ENCODE measurements at regions not wholly inside any gene's neighbourhood (a gene's known extent, or its start where the extent isn't known, plus 50 kb on each side); places are given as distances from the start of the nearest gene placed in this dataset.

DNA sequence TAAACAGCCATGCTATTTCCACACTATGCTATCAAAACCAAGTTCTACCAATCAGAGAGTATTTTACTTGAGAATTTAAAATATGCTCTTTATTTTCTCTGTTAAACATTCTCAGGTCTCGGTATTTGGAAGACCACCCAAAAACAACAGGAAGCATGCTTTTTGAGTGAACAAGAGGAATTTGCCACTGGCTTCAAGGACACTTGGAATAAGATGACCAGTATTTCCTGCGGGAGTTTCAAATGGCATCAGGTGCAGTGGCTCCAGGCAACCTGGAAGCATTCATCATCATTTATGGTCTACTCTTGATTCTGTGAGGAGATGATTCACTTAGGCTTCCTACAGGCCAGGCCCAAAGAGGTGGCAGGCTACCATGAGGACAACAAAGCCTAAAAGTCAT, 305.7 kb upstream of the ATP11B start:
- Histone ChIP-seq H3K36me3 (ENCODE audit: control insufficient read depth, insufficient read depth, low read length) (no peaks in the 10 kb centered on the region), H3K79me1 (ENCODE audit: low read depth in 1 of 2, low read length in 2 of 2) (no peaks in the 10 kb centered on the region), H3K9me3 (ENCODE audit: control insufficient read depth, insufficient read depth, low read length) (peaks cover 6% of the 10 kb centered on the region), H3K18ac (ENCODE audit: low read depth, low read length) (no peak overlapping the region), H3K4me1 (ENCODE audit: control insufficient read depth, insufficient read depth, low read length) (no peaks in the 10 kb centered on the region), H4K5ac (ENCODE audit: low read depth, low read length) (no peak overlapping the region), H2BK15ac (ENCODE audit: low read depth, low read length) (no peak overlapping the region), H3K27me3 (ENCODE audit: control insufficient read depth, insufficient read depth, low read length) (no peaks in the 10 kb centered on the region), H2BK120ac (ENCODE audit: low read depth, low read length) (no peak overlapping the region), H3K14ac (replicated peaks; ENCODE audit: low read depth, low read length) (no peak overlapping the region), H4K8ac (ENCODE audit: low read depth in 2 of 2, low read length in 2 of 2) (no peak overlapping the region), H2AK9ac (replicated peaks; ENCODE audit: low read depth, low read length, poor library complexity) (no peak overlapping the region), H3K4me3 (ENCODE audit: insufficient read depth, low read depth, low read length) (no peak overlapping the region), H3K9ac (ENCODE audit: low read depth, low read length) (no peak overlapping the region), H4K91ac (ENCODE audit: insufficient read depth, low read depth, low read length) (no peak overlapping the region), H3K9me1 (ENCODE audit: insufficient read depth, low read length) (no peaks in the 10 kb centered on the region), H2AFZ (replicated peaks; ENCODE audit: low read length, poor library complexity) (no peak overlapping the region), H3K4ac (ENCODE audit: low read depth, low read length) (no peak overlapping the region), H3K4me2 (ENCODE audit: low read depth, low read length) (no peak overlapping the region), H4K20me1 (ENCODE audit: insufficient read depth, low read length) (no peaks in the 10 kb centered on the region), H2BK20ac (ENCODE audit: low read depth, low read length) (no peak overlapping the region), H2BK5ac (ENCODE audit: low read depth, low read length, poor library complexity, severe bottlenecking) (no peak overlapping the region), H2AK5ac (ENCODE audit: low read depth, low read length) (no peak overlapping the region), H3K27ac (ENCODE audit: insufficient read depth, low read length) (no peak overlapping the region), H3K56ac (ENCODE audit: extremely low read depth, insufficient read depth, low read length) (no peak overlapping the region), H3K23ac (ENCODE audit: low read depth, low read length) (no peak overlapping the region)
- TF ChIP-seq RAD21 (IDR thresholded peaks at IDR 0.05; ENCODE audit: low read length) (no peak), RFX5 (IDR thresholded peaks at IDR 0.05; ENCODE audit: low read depth, low read length) (no peak), MAZ (IDR thresholded peaks at IDR 0.05; ENCODE audit: borderline replicate concordance, low read depth, low read length) (no peak), CEBPB (IDR thresholded peaks at IDR 0.05; ENCODE audit: low read depth, low read length) (no peak), BHLHE40 (IDR thresholded peaks at IDR 0.05; ENCODE audit: low read depth, low read length) (no peak), CHD1 (IDR thresholded peaks at IDR 0.05; ENCODE audit: low read depth, low read length) (no peak), RCOR1 (IDR thresholded peaks at IDR 0.05; ENCODE audit: insufficient replicate concordance, low read length) (no peak), POLR2A (IDR thresholded peaks at IDR 0.05; ENCODE audit: low read depth, low read length) (no peak), NFE2L2 (IDR thresholded peaks at IDR 0.05; ENCODE audit: low read depth, low read length) (no peak), MXI1 (IDR thresholded peaks at IDR 0.05; ENCODE audit: borderline replicate concordance, low read depth, low read length) (no peak), SMC3 (IDR thresholded peaks at IDR 0.05; ENCODE audit: low read depth, low read length) (no peak), FOS (IDR thresholded peaks at IDR 0.05; ENCODE audit: low read depth, low read length) (no peak), MAFK (IDR thresholded peaks at IDR 0.05; ENCODE audit: low read depth, low read length) (no peak)
- TF ChIP-seq, protein P1, sequence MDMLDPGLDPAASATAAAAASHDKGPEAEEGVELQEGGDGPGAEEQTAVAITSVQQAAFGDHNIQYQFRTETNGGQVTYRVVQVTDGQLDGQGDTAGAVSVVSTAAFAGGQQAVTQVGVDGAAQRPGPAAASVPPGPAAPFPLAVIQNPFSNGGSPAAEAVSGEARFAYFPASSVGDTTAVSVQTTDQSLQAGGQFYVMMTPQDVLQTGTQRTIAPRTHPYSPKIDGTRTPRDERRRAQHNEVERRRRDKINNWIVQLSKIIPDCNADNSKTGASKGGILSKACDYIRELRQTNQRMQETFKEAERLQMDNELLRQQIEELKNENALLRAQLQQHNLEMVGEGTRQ (IDR thresholded peaks at IDR 0.05; ENCODE audit: low read depth, low read length): no peak
- TF ChIP-seq, protein P2, sequence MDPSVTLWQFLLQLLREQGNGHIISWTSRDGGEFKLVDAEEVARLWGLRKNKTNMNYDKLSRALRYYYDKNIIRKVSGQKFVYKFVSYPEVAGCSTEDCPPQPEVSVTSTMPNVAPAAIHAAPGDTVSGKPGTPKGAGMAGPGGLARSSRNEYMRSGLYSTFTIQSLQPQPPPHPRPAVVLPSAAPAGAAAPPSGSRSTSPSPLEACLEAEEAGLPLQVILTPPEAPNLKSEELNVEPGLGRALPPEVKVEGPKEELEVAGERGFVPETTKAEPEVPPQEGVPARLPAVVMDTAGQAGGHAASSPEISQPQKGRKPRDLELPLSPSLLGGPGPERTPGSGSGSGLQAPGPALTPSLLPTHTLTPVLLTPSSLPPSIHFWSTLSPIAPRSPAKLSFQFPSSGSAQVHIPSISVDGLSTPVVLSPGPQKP (IDR thresholded peaks at IDR 0.05; ENCODE audit: borderline replicate concordance, low read depth, low read length): no peak
- TF ChIP-seq, protein P3, sequence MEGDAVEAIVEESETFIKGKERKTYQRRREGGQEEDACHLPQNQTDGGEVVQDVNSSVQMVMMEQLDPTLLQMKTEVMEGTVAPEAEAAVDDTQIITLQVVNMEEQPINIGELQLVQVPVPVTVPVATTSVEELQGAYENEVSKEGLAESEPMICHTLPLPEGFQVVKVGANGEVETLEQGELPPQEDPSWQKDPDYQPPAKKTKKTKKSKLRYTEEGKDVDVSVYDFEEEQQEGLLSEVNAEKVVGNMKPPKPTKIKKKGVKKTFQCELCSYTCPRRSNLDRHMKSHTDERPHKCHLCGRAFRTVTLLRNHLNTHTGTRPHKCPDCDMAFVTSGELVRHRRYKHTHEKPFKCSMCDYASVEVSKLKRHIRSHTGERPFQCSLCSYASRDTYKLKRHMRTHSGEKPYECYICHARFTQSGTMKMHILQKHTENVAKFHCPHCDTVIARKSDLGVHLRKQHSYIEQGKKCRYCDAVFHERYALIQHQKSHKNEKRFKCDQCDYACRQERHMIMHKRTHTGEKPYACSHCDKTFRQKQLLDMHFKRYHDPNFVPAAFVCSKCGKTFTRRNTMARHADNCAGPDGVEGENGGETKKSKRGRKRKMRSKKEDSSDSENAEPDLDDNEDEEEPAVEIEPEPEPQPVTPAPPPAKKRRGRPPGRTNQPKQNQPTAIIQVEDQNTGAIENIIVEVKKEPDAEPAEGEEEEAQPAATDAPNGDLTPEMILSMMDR (conservative IDR thresholded peaks at IDR 0.05; ENCODE audit: low read depth, low read length): no peak
- dilution Hi-C loops (cut with HindIII; ENCODE audit: low sequenced_read_pairs, unreplicated experiment) (no loop called here), intact Hi-C loops (cut with micrococcal nuclease) (no loop called here), in situ Hi-C loops (cut with MboI; ENCODE audit: low sequenced_read_pairs) (no loop called here)
- no TSS peak for BruUV-seq (replicated peaks)
- 100% methylated on average over 1 of the region's 2 CpGs; no CpG with 5 or more reads in 1 of the 2 experiments for WGBS, 2 experiments (ENCODE audit: extremely low coverage in 2 of 2, insufficient read length in 1 of 2)
- CTCF ChIA-PET: no interaction called here
- POLR2A ChIA-PET (ENCODE audit: unreplicated experiment): no interaction called here
- ATAC-seq (ENCODE audit: low read depth): no peak
- DNase-seq: no peak
